ENCODE measurements at regions not wholly inside any gene's neighbourhood (a gene's known extent, or its start where the extent isn't known, plus 50 kb on each side); places are given as distances from the start of the nearest gene placed in this dataset.

GRCh38 chr11:16613262-16613511 is 125.3 kb upstream of the C11orf58 start:
- TF ChIP-seq, protein P1, sequence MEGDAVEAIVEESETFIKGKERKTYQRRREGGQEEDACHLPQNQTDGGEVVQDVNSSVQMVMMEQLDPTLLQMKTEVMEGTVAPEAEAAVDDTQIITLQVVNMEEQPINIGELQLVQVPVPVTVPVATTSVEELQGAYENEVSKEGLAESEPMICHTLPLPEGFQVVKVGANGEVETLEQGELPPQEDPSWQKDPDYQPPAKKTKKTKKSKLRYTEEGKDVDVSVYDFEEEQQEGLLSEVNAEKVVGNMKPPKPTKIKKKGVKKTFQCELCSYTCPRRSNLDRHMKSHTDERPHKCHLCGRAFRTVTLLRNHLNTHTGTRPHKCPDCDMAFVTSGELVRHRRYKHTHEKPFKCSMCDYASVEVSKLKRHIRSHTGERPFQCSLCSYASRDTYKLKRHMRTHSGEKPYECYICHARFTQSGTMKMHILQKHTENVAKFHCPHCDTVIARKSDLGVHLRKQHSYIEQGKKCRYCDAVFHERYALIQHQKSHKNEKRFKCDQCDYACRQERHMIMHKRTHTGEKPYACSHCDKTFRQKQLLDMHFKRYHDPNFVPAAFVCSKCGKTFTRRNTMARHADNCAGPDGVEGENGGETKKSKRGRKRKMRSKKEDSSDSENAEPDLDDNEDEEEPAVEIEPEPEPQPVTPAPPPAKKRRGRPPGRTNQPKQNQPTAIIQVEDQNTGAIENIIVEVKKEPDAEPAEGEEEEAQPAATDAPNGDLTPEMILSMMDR (IDR thresholded peaks at IDR 0.05), result no peak
- TF ChIP-seq EZH2 (IDR thresholded peaks at IDR 0.05; ENCODE audit: borderline replicate concordance, insufficient read depth, low read depth, low read length, poor library complexity, severe bottlenecking), result peak; percentile 12
